HG02973 (cell line): ENCODE measurements at regions not wholly inside any gene's neighbourhood (a gene's known extent, or its start where the extent isn't known, plus 50 kb on each side); places are given as distances from the start of the nearest gene placed in this dataset.

Experiments
- ATAC-seq: cut with Tn5 transposase; IDR thresholded peaks from one replicate; pipeline ENCODE4 v1.9.1; 2021; ENCODE audit warnings: moderate library complexity; ENCODE audit not compliant: unreplicated experiment

DNA sequence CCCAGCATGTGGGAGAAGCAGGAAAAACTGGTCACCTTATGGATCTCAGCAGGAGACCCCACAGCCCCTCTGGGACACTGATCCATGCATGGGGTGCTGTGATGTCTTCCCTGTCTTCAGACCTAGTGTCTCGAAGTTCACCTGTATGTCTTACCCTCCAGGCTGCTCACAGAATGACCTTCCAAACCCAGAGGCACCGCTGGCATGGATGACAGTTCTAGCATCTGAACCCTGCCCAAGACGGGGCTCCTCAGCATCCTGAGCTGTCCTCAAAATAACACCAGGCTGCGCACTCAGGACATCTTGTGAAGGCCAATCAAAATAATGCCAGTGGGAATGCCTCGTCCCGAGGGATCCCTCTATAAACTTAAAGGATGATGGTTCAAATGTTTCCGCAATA, 824.9 kb downstream of the TBC1D22A start:
- no peak for ATAC-seq

DNA sequence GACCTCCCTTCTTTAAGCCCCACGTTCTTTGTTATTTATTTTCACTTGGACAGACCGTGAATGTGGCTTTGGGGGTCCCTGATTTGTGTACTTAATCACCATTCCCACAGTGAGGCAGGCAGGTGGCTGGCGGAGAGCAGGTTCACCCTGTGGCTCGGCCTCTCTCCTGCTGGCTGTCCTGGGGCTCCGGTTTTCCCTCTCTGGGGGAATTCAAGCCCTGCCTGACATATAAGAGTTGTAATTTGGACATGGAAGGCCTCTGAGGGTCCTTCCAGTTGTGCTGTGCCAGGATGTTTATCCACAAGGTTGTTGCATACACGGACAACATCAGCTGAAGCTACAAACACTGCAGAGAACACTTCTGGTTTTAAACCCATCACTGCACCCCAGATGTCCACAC, 824.5 kb downstream of the TBC1D22A start:
- no peak for ATAC-seq

- no peak for ATAC-seq
Measured at GRCh38 chr22:47586038-47586437, 823.6 kb downstream of the TBC1D22A start.

GRCh38 chr22:47583959-47584562, 821.6 kb downstream of the TBC1D22A start:
- ATAC-seq: no peak

DNA sequence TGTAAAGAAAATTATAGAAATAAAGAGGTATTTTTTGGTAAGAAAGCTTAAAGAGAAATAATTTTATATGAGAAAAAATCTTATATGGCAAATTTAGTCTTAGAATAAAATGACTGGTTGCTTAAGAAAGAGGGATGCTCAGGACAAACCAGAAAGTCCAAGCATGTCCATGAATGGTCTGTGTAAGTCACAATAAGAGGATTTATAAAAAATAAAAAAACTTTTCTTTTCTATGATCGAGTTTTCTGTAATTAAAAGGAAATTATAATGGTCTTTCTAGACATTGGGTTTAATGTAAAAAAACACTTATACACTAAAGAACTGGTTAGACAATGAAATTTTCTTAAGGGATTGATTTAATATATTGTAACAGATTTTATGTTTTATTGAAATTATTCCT, 819.6 kb downstream of the TBC1D22A start:
- no peak for ATAC-seq

- no peak for ATAC-seq
Measured at GRCh38 chr22:47580121-47580520, 817.7 kb downstream of the TBC1D22A start.

- ATAC-seq: no peak
Measured at GRCh38 chr22:47576908-47577307, 814.5 kb downstream of the TBC1D22A start.

DNA sequence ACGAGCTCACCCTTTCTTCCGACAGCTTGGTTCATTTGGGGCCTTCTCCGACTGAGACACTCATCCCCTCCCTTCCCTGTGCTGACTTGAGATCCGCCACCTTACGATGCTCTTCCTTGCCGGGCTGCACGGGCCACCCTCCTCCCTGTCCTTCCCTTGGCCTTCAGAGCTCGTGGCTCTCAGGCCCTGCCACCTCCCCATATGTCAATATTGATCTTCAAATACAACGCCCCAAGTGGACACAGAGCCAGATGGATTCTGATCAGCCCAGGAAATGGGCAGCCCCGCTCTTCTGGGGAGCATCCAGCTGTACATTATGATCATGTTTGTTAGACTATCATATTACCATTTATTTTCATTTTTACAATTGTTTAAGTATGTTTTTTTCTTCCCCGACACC, 812.8 kb downstream of the TBC1D22A start:
- no peak for ATAC-seq

DNA sequence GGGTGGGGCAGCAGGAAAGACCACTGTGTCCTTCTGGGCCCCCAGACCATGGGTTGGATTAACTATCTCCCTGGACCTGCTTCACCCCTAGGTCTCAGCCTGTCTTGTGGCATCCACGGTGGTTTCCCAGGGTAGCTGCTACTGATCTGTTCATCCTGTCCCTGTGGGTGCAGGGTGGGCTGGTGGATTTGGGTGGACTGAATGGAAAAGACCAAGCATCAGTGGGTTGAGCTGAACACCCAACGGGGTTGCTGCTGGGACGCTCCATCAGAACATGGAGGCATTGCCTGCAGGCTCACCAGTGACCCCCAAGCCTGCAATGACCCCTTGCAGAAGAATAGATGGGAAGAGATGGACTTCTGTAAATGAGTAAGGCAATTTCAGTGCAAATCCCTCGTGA, 812.1 kb downstream of the TBC1D22A start:
- no peak for ATAC-seq

- ATAC-seq: no peak
Measured at GRCh38 chr22:47573141-47573540, 810.7 kb downstream of the TBC1D22A start.

DNA sequence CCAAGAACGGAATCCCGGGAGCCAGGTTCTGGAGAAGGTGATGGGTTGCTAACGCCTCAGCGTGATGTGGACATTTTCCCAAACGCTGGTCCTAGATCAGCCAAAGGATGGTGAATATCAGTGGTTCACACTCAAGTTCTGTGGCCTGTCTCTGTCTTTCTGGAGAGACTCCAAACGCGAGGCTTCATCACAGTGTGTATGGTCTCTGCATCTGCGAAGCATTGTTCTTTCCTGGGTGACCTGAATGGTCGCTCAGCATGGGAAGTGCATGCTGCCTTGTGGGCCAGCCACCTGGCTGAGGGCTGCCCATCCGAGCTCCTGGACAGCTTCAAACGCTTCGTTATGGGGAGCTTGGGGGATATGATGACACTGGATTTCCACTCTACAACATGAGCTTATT, 810.0 kb downstream of the TBC1D22A start:
- ATAC-seq: no peak

DNA sequence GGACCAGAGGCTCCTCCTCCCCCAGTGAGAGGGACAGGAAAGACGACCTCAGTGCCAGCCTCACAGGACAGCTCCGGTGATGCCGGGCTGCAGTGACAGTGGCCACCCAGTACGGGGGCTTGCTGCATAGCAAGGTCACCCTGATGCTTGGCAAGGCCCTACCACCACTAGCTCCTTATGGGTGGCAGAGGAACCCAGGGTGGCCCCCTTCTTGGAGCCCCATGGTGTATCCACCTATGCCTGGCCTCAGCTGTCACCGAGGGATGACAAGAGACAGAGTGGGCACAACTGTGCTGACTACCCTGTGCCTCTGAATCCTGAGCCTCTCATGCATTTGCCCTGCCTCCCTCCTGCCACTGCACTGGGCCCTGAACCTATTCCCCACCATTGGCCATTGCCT, 809.2 kb downstream of the TBC1D22A start:
- ATAC-seq: no peak

- no peak for ATAC-seq
Measured at GRCh38 chr22:47570851-47571250, 808.4 kb downstream of the TBC1D22A start.

- ATAC-seq: no peak
Measured at GRCh38 chr22:47570300-47570685, 807.8 kb downstream of the TBC1D22A start.

GRCh38 chr22:47569389-47570299, 807.2 kb downstream of the TBC1D22A start:
- no peak for ATAC-seq

GRCh38 chr22:47568700-47569099, 806.2 kb downstream of the TBC1D22A start:
- no peak for ATAC-seq

GRCh38 chr22:47567126-47568090, 805.0 kb downstream of the TBC1D22A start:
- no peak for ATAC-seq

DNA sequence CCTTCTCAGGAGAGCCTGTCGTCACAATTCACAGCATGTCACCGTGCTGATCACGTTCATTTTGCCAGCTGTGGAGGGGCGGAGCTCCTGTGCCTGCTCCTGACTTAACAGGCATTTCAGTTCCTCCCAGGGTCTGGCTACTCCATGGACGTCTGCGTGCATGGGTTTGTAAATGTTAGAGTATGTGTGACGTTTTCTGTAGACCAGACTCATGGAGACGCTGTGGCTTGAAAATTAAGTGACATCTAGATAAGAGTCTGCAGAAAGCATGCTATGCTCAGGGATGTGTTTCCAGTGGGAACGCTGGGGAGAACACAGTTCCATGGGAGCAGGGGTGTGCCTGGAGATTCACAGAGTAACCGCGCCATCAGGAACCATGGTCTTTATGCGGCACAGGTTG, 804.0 kb downstream of the TBC1D22A start:
- ATAC-seq: no peak

DNA sequence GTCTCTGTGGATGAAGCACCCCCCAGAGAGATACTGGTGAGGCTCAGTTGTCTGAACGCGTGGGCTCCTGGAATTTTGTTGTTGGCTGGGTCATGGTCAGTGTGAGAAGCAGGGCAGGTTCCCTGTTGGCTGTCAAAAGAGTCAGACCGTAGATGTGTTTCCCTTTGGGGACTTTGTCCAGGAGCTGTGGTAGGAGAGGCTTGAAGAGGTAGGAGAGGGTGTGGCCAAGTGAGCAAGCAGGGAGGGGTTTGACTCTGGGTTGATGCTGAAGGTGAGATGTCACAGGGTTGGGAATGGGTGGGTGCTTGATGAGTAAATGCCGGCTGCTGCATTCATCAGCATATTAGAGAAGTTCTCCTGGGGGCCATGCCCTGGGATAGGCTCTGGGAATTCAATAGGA, 803.2 kb downstream of the TBC1D22A start:
- ATAC-seq: no peak

- no peak for ATAC-seq
Measured at GRCh38 chr22:47564651-47565434, 802.4 kb downstream of the TBC1D22A start.

GRCh38 chr22:47564158-47564450, 801.7 kb downstream of the TBC1D22A start:
- no peak for ATAC-seq
